ENCODE measurements at regions not wholly inside any gene's neighbourhood (a gene's known extent, or its start where the extent isn't known, plus 50 kb on each side); places are given as distances from the start of the nearest gene placed in this dataset.

DNA sequence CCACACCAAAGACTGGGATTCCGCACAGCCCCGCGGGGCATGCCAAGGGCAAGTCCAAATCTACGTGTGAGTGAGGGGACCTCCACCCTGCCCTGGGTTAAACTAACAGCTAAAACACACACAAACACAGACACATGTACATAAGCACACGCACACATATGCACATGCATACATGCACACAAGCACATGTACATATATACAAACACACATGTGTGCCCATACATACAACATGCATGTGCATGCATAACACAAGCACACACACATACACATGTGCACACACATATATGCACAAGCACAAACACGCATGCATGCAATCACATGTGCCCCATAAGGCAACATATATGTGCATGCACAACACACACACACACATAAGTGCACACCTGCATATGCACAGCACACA is 136.7 kb downstream of the SOX1 start:
- H3K79me2 ChIP-seq (ENCODE audit: insufficient read depth, low read length) = no peaks in the 10 kb centered on the region
- peaks cover 3% of the 10 kb centered on the region for H3K9me3 ChIP-seq (ENCODE audit: insufficient read depth, low read depth, low read length)
- Mint-ChIP-seq H3K27ac (ENCODE audit: unreplicated experiment) (no peak overlapping the region), H3K27me3 (ENCODE audit: low read depth, unreplicated experiment) (peaks cover 80% of the 10 kb centered on the region), H3K36me3 (ENCODE audit: low read depth, unreplicated experiment) (no peaks in the 10 kb centered on the region), H3K9me3 (ENCODE audit: unreplicated experiment) (no peaks in the 10 kb centered on the region), H3K4me3 (ENCODE audit: unreplicated experiment) (no peak overlapping the region), H3K4me1 (ENCODE audit: low read depth, unreplicated experiment) (peaks cover 13% of the 10 kb centered on the region)
- H3K27ac ChIP-seq (ENCODE audit: low read depth, low read length) = no peak overlapping the region
- no peak overlapping the region for H3K4me3 ChIP-seq (ENCODE audit: insufficient read depth, low read depth, low read length)
- no peak for DNase-seq (ENCODE audit: low read depth)
- H3K4me1 ChIP-seq (ENCODE audit: insufficient read depth, low read length) = no peaks in the 10 kb centered on the region
- no peak overlapping the region for H3K9ac ChIP-seq (ENCODE audit: low read length)
- no peak overlapping the region for H3K4me2 ChIP-seq (ENCODE audit: low read length)
- H2AFZ ChIP-seq (ENCODE audit: low read depth, low read length) = no peak overlapping the region
- H4K20me1 ChIP-seq (ENCODE audit: insufficient read depth, low read length) = no peaks in the 10 kb centered on the region
- no peaks in the 10 kb centered on the region for H3K36me3 ChIP-seq (ENCODE audit: insufficient read depth, low read length)
- peaks cover 2% of the 10 kb centered on the region for H3K27me3 ChIP-seq (ENCODE audit: insufficient read depth, low read length)
- FAIRE-seq = no peak
- TF ChIP-seq, protein P1, sequence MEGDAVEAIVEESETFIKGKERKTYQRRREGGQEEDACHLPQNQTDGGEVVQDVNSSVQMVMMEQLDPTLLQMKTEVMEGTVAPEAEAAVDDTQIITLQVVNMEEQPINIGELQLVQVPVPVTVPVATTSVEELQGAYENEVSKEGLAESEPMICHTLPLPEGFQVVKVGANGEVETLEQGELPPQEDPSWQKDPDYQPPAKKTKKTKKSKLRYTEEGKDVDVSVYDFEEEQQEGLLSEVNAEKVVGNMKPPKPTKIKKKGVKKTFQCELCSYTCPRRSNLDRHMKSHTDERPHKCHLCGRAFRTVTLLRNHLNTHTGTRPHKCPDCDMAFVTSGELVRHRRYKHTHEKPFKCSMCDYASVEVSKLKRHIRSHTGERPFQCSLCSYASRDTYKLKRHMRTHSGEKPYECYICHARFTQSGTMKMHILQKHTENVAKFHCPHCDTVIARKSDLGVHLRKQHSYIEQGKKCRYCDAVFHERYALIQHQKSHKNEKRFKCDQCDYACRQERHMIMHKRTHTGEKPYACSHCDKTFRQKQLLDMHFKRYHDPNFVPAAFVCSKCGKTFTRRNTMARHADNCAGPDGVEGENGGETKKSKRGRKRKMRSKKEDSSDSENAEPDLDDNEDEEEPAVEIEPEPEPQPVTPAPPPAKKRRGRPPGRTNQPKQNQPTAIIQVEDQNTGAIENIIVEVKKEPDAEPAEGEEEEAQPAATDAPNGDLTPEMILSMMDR (IDR thresholded peaks at IDR 0.05; ENCODE audit: insufficient read depth, low read depth, low read length) = no peak
- TF ChIP-seq EZH2 (IDR thresholded peaks at IDR 0.05; ENCODE audit: insufficient read depth, low read length) = no peak

DNA sequence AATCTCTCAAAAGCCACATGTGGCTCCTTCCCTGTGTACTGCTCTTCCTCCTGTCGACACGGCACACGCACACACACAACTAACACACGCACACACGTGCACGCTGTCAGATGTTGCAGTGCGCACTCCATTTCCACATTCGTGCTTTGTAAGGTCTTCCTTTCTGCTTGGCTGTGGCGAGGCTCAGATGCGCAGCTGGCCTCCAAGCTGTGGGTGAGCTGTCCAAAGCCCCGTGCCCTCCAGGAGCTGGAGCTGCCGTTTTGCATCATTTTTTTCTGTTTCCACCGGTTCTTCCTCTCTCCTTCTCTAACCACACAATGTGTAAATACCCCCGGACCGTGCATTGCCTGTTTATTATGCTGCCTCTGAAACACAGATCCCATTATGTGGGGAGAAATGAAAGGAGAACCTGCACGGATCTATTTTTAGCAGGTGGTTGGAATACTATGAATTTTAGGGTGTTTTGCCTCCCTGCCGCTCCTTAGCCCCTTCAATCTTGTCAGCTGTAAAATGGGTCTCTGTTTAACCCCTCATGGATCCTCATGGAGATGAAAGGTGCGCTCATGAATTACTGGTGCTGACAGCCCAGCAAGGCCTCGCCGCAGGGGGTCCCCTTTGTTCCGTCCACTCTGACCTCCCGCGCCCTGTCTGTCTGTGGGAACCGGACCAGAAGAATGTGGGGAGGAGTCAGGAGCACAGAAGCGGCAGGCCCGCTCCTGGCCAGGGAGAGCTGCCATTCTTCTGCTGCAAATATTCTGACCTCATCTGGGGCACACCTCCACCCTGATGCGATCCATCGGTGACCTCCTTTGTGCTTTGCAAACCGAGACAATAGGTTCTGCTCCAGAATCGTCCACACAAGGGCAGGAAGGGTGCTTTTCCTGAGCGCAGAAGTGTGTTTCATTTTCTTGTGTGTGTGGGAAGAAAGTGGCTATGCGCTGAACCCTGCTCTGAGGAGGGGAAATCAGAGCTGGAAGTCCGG is 137.7 kb downstream of the SOX1 start:
- Histone ChIP-seq H3K9ac (ENCODE audit: low read length) (no peak overlapping the region), H3K4me3 (ENCODE audit: insufficient read depth, low read depth, low read length) (no peak overlapping the region), H4K20me1 (ENCODE audit: insufficient read depth, low read length) (no peaks in the 10 kb centered on the region), H3K4me2 (ENCODE audit: low read length) (no peak overlapping the region), H3K36me3 (ENCODE audit: insufficient read depth, low read length) (no peaks in the 10 kb centered on the region), H3K9me3 (ENCODE audit: insufficient read depth, low read depth, low read length) (peaks cover 3% of the 10 kb centered on the region), H3K4me1 (ENCODE audit: insufficient read depth, low read length) (no peaks in the 10 kb centered on the region), H3K27me3 (ENCODE audit: insufficient read depth, low read length) (peaks cover 2% of the 10 kb centered on the region), H3K79me2 (ENCODE audit: insufficient read depth, low read length) (no peaks in the 10 kb centered on the region), H2AFZ (ENCODE audit: low read depth, low read length) (no peak overlapping the region), H3K27ac (ENCODE audit: low read depth, low read length) (no peak overlapping the region)
- FAIRE-seq (no peak), DNase-seq (ENCODE audit: low read depth) (no peak)
- Mint-ChIP-seq H3K4me3 (ENCODE audit: unreplicated experiment) (peak overlapping the region; percentile 70), H3K27me3 (ENCODE audit: low read depth, unreplicated experiment) (peaks cover 79% of the 10 kb centered on the region), H3K4me1 (ENCODE audit: low read depth, unreplicated experiment) (peaks cover 13% of the 10 kb centered on the region), H3K27ac (ENCODE audit: unreplicated experiment) (peak overlapping the region; percentile 64), H3K9me3 (ENCODE audit: unreplicated experiment) (no peaks in the 10 kb centered on the region), H3K36me3 (ENCODE audit: low read depth, unreplicated experiment) (no peaks in the 10 kb centered on the region)
- TF ChIP-seq, protein P1 (IDR thresholded peaks at IDR 0.05; ENCODE audit: insufficient read depth, low read depth, low read length) = no peak
- no peak for TF ChIP-seq EZH2 (IDR thresholded peaks at IDR 0.05; ENCODE audit: insufficient read depth, low read length)

DNA sequence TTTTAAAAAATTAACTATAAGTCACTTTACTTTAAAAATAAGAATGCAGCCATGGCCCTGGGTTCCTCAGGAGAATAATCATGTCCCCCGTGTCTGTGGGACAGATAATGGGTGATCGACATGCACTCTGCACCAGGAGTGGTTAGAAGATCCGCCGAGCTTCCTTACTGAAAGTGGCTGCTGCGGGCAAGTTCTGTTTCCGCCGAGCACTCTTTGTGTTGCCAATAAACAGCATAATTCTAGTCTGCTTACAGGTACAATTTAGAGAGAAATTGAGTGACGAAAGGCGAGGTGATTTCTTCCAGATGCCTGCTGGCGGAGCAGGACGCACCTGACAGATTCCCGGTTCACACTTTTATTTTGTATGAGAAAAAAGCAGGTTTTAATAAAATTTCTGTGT is 139.0 kb downstream of the SOX1 start:
- no peaks in the 10 kb centered on the region for H3K4me1 ChIP-seq (ENCODE audit: insufficient read depth, low read length)
- H3K79me2 ChIP-seq (ENCODE audit: insufficient read depth, low read length) = no peaks in the 10 kb centered on the region
- H3K4me3 Mint-ChIP-seq (ENCODE audit: unreplicated experiment) = no peak overlapping the region
- H4K20me1 ChIP-seq (ENCODE audit: insufficient read depth, low read length) = no peaks in the 10 kb centered on the region
- peaks cover 13% of the 10 kb centered on the region for H3K4me1 Mint-ChIP-seq (ENCODE audit: low read depth, unreplicated experiment)
- H3K4me2 ChIP-seq (ENCODE audit: low read length) = no peak overlapping the region
- no peak overlapping the region for H3K9ac ChIP-seq (ENCODE audit: low read length)
- no peaks in the 10 kb centered on the region for H3K36me3 ChIP-seq (ENCODE audit: insufficient read depth, low read length)
- TF ChIP-seq EZH2 (IDR thresholded peaks at IDR 0.05; ENCODE audit: insufficient read depth, low read length) = no peak
- TF ChIP-seq, protein P1 (IDR thresholded peaks at IDR 0.05; ENCODE audit: insufficient read depth, low read depth, low read length) = no peak
- no peaks in the 10 kb centered on the region for H3K36me3 Mint-ChIP-seq (ENCODE audit: low read depth, unreplicated experiment)
- H3K9me3 ChIP-seq (ENCODE audit: insufficient read depth, low read depth, low read length) = peaks cover 3% of the 10 kb centered on the region
- H3K27ac ChIP-seq (ENCODE audit: low read depth, low read length) = no peak overlapping the region
- no peak overlapping the region for H2AFZ ChIP-seq (ENCODE audit: low read depth, low read length)
- H3K27me3 Mint-ChIP-seq (ENCODE audit: low read depth, unreplicated experiment) = peaks cover 73% of the 10 kb centered on the region
- peaks cover 2% of the 10 kb centered on the region for H3K27me3 ChIP-seq (ENCODE audit: insufficient read depth, low read length)
- H3K27ac Mint-ChIP-seq (ENCODE audit: unreplicated experiment) = no peak overlapping the region
- H3K4me3 ChIP-seq (ENCODE audit: insufficient read depth, low read depth, low read length) = no peak overlapping the region
- H3K9me3 Mint-ChIP-seq (ENCODE audit: unreplicated experiment) = no peaks in the 10 kb centered on the region
- FAIRE-seq (no peak), DNase-seq (ENCODE audit: low read depth) (no peak)

Measured in astrocyte (in vitro differentiated cells and primary cell).